GM18511 (cell line): ENCODE measurements at regions not wholly inside any gene's neighbourhood (a gene's known extent, or its start where the extent isn't known, plus 50 kb on each side); places are given as distances from the start of the nearest gene placed in this dataset.

ENCODE experiments used
- ATAC-seq: cut with Tn5 transposase; IDR thresholded peaks from one replicate; pipeline ENCODE4 v1.9.1; 2021; ENCODE audit warnings: mild to moderate bottlenecking, moderate library complexity; ENCODE audit not compliant: unreplicated experiment

DNA sequence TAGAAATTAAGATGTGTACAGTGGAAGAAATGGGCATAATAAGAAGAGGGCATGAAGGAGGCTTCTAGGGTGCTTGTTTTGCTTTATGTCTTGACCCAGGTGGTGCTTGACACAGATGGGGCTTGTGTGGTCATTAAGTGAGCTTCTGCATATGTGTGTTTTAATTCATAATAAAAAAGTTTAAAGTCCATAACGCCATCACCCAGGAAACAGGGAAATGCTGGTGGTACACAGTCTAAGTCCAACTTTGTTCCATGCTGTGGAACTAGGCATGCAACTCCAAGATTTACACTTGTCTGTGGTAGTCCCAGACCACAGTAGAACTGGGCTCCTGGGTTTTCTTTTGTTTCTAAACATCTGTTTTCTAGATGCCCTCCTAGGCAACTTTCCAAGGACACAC is 511.9 kb downstream of the MID1IP1 start:
- ATAC-seq: no peak

DNA sequence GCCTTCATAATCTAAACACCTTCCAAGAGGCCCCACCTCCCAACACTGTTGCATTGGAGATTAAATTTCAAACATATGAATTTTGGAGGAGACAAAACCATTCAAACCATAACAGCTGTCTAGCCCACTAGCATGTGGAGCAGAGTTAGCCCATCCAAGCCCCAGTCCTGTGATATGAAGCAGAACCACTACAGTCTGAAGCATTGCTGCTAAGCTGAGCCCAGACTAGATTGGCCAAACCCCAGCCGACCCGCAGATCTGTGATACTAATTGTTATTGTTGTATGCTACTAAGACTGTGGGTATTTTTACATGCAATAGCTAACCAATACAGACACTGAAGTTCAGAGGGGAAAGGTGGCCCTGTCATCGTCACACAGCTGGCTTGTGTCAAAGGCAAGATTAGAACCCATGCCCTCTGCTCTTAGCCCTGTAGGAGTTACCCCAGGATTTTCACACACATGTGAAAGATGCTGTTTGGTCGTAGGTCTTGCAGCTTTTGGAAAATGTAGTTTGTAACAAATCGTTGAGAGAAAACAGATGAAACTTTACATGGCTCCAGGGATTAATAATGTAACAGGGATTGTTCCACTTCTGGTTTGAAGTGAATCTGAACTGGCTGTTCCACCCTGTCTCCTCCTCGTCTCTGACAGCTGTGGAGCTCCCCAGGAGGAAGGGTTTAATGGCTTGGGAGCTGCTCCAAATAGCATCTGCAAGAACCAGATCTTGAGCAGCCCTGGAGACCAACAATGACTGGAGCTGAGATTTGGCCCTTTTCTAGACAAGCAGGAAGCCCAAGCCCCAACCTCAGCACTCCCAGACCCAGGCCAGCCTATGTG is 517.5 kb downstream of the MID1IP1 start:
- no peak for ATAC-seq

DNA sequence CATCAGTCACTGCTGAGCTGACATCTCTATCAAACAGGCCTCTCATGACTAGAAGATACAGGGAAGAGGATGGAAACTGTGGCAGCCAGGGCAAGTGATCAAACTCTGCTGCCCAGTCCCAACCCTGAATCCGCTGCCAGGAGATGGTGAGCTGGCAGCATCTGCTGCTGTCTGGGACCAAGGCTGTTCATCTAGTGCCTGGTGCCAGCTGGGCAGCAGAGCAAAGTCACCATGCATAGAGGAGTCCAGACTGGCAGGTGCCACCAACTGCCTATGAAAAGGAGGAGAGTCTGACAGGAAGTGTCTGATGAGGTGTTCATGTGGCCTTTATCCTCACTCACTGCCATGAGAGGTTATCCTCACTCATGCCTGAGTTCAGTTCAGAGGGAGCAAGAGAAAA is 518.9 kb downstream of the MID1IP1 start:
- ATAC-seq: no peak

DNA sequence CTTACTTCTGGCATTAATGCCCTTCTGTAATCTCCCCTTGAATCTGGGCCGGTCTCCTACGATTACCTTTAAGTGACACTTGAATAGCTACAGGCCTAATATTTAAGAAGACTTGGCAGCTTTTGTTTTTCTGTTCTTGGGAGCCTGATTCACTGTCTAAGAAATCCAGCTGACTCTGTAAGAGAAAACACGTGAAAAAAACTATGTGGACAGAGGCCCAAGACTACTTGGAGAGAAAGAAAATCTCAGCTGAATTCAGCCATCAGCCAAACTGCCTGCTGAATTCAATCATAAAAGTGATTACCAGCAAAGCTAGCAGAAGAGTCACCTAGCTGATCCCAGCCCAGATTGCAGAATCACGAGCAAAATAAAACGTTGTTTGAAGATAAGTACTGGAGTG is 521.2 kb downstream of the MID1IP1 start:
- no peak for ATAC-seq

DNA sequence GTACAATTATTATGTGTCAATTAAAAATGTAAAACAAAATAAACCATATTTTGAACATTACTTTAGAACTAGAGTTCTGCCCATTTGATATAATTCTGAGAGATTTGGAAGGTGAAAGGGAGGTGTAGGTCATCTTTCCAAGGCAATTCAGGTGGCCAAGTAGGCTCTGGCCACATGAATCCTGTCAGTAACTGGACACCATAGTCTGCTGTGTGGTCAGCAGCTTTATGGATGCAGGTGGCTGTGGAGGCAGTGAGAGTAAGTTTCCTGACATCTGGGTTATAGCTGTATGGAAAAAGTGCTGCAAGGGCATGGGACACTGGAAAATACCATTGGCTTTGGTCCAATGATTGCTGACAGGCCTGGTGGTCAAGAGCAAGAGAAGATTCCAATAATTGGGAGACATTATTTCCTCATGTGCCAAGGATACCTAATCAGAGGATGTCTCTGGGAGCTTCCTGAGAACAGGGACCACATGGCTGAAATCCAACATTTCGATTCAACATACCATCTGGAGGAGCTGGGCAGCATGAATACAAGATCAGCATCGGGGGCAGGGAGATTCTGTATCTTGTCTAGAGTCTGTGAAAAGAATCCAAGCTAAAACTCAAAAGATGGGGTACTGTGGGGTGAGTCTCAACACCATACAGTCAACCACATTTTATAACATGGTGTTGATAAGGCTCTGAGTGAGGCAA is 523.1 kb downstream of the MID1IP1 start:
- no peak for ATAC-seq

DNA sequence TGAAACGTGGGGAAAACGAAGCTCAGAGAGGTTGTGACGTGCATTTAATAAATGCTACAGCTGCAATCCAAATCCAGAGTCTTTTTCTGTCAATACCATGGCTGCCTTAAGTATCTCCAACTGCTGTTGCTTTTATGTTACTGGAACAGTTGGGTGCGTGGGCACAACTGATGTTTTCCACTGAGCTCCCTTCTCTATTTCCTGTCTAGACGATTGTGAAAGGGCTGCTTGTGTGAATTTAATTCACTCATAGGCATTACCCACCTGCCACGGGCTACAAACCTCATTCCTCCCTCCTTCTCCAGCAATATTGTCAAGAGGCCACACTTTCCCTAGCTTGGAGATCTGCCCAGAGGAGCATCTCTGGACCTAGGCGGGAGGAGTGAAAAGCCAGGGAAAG is 526.0 kb downstream of the MID1IP1 start:
- no peak for ATAC-seq

DNA sequence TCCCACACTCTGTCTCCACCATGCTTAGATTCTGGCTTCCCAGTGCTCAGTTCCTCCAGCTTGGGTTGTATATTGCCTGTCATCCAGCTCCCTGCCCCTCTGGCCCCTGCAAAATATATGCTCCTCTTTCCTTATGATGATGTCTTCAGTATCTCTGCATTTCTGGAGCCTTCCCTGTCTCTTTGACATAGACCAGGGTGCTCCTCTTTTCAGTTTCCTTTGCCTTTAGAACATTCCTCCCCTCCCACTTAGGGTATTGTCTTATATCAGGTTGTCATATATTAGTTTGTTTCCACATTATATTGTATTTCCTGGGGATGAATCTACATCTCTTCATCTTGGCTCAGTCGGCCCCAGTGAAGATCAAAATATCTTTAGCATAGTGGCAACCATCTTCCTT is 526.4 kb downstream of the MID1IP1 start:
- ATAC-seq: no peak

DNA sequence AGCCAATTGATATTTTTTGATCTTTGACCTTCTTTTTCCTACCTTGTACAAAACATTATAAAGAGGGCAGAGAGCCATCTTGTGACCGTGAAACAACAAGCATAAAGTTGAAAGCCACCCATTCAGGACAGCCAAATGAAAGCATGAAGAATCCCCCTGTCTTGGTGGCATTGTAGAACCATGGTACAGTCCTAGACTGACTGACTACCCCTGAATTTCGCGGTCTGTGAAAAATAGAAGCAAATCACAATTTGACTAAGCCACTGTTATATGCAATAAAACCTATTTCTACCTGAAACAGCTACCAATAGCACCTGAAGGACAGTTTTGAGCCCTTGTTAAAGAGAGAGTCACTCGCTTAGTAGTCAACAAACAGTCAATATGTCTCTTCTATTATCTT is 527.4 kb downstream of the MID1IP1 start:
- no peak for ATAC-seq

DNA sequence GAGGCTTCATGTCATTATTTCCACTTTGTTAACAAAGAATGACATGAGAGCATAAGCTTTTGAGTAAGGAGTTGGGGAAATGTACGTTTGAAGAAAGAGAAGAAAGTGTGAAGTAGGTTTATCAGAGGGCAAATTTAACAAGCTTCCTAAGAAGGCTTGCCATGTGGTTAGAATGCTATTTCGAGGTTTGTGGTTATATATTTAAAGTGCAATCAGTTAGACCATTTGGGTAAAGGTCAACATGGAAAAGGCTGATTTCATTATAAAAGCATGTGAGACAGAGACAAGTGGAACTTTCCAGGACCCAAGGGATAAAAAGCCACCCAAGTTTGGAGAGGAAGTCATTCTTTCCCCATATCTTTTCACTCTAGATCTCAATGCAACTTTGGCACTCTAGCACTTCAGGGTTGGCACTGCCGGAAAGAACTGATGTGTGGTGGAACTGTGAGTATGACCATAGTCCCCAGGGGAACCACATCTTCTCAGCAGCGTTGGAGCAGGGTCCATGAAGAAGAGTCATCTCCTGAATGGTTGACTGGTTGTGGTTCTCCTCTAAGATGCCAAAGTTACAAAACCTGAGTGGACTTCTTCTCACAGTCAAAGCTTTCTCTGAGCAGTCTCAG is 529.9 kb downstream of the MID1IP1 start:
- peak; percentile 86 for ATAC-seq

DNA sequence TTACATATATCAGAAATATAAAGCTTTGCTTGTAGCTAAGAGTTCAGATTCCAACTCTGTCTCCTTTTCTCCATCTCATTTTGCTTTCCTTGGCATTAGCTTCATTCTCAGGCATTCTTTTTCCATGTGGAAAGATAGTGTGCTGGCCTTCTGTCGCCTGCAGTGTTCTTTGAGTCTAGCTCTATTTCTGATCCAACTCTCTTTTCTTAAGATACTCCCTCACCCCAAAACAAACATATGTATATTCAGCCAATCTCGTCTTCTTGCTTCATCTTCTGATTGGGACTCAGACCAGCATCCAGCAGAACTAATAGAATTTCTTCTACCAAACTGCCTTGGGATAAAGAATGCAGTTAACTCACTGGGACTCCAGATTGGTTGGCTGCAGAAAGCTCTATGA is 532.2 kb downstream of the MID1IP1 start:
- no peak for ATAC-seq

DNA sequence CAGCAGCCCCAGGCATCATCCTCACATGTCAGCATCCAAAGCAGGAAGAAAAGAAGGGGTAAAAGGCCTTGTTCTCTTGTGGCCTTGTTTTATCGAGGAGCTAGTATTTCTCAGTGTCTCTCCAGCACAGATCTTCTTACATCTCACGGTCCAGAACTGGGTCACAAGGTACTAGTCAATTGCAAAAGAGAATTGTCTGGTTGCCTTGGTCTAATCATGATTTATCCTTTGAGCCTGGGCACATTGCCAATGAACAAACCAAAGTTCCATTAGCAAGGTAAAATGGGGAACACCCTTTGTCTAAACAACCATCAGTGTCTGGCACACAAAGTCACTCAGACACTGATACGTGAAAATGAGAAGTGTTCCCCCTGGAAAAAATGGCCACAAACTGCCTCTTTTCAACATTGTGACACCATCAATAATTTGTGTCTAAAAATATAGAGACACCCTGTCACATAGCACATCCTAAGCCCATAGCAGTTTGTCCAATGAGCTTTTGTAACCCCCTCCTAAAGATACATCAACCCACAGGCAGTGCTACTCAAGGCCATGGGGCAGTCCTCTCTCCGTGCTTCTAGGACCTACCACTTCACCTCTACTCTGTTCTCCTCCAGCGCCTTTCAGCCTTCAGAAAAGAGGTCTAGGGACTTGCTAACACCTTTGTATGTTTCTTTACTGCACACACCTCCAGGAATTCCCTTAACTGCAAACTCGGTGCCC is 534.4 kb downstream of the MID1IP1 start:
- no peak for ATAC-seq

DNA sequence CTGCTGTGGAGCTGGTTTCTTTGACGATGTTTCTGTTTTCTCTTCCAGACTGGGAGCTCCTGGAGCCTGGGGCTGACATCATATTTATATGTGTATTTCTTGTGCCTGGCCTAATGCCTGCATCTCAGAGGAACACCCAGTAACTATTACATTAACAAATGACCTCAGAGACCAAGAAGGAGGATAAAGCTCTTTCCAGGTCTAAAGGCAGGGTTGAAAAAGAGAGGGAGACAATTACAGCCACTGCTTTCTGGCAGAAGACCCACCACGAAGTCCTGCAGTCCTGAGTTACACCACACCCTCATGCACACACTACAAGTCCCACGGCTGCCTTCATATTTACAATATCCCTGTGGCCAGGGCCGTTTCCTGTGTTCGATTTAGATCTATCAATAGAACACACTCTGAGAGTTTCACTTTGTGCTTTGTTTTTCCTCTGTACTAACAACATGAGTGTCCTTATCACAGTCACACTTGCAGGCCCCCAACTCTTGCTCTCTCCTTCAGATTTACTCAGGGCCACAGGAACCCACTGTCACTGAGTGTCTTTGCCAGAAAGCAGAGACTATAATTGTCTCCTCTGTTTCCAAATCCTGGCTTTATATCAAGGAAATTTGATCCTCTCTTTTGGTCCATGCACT is 535.5 kb downstream of the MID1IP1 start:
- peak; percentile 91 for ATAC-seq

DNA sequence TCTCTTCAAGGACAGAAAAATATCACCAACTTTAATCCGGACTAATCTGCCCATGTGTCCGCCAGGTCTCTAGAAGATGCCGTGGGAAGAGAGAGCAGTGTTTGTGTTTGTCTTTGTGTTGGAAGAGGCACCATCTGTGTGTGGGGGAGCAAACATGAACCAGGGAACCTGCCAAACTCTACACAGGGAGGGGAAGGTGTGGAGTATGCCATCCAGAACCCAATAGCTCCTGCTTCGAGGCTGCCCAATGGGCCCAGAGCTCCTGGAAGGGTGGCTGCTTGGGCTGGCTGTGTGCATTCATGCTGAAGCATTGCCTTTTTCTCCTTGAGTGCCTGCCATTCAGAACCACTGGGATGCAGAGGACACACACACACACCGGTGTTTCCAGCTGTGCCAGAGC is 536.2 kb downstream of the MID1IP1 start:
- no peak for ATAC-seq

DNA sequence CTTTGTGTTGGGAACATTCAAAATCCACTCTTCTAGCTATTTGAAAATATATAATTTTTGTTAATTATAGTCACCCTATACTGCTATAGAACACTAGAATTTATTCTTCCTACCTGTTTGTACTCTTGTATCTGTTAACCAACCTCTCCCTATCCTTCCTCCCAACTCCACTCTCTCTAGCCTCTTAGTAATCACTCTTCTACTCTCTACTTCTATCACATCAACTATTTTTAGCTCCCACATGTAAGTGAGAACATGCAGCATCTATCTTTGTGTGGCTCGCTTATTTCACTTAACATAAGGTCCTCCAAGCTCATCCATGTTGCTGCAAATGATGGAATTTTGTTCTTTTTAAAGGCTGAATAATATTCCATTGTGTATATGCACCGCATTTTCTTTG is 537.3 kb downstream of the MID1IP1 start:
- no peak for ATAC-seq

DNA sequence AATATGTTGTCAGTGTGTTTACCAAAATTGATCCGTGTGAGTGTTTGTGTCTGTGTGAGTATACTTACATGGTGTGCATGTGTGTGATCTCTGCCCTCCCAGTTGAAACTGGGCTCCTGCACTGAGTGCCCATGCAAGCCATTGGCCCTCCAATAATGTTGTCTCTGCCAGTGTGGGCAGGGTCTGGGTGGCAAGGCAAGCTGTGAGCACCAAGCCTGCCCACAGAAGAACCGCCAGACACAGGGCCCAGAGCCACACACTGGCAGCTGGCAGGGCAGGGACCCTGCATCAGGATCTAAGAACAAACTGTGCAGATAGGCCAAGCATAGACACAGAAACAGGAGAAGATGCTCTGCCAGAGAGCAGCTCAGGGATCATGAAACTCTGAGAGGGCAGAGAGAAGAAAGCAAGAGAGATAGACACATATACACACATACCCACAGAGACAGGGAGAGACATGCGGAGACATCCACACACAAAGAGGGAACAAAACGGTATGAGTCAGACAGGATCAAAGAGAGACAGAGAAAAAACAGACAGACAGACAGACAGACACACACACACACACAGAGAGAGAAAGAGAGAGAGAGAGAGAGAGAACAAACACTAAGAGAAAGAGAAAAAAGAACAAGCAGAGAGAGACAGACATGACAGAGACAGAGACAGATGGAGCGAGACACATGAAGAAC is 555.0 kb downstream of the MID1IP1 start:
- ATAC-seq: no peak

DNA sequence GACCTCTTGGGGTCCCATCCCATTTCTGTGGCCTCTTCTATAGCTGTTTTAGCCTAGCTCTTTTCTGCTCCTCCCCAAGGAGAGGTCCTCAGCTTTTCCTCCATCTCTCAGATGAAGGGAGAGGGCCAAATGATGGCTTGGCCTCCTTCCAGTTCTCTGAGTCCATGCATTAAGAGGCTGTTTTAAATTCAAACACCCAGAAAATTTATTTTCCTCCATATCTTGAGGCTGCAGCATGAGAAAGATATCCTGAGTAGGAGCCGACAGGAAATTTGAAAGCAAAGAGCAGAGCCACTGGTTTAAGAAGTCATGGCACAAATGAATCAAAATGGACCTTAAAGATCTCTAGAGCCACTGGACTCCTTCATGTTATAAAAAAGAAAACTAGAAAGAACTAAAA is 558.8 kb downstream of the MID1IP1 start:
- no peak for ATAC-seq

DNA sequence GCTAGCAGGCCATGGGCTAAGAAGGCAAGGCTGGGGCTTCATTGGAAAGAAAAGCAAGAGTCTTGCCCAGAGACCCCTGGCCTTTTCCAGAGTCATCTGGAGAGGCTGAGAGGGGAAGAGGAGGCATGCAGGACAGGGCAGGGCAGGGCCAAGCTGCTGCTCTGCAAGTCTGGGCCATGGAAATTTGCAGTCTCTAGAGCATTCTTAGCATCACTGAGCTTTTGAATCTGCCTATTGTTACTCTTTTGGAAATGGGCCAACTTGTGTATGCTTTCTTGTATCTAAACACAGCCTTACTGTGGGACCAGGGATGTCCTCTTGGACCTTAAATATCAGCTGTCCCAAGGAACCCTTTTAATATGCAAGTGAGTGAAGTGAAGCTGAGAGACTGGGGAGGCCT is 560.5 kb downstream of the MID1IP1 start:
- ATAC-seq: no peak

DNA sequence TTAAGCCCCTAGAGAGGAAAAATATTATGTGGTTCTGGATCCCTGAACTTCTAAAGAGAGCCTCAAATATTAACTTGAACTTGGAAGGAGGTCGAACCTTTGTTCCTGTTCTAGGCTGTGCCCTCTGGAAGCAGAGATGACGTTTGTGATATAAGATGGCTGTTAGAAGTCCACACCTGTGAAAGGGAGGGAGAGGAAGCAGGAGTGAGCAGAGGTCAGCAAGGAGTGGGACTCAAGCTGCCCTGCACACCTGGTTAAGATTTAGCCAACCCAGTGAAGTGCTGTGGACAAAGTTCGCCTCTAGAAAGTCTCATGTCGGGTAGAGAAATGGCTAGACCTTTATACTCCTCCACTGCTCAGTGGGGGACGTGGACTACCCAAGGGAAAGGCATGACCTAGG is 566.2 kb downstream of the MID1IP1 start:
- ATAC-seq: no peak

DNA sequence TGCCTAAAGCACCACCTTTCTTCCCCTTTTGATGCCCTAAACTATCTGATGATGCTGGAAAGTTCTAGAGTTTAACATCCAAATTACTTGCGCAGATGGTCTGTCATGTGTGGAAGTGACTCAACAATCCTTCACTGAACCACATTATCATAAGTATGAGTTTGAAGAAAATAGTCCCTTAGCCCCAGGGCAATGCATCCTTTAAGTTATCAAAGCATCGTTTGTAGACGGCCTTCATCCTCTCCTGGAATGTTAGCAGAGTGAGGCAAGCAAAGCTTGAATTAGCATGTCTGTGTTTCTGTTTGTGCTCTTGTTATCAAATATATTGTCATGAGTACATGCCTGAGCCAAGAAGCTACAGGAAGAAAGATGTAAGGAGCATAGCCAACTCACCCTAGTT is 570.9 kb downstream of the MID1IP1 start:
- no peak for ATAC-seq

DNA sequence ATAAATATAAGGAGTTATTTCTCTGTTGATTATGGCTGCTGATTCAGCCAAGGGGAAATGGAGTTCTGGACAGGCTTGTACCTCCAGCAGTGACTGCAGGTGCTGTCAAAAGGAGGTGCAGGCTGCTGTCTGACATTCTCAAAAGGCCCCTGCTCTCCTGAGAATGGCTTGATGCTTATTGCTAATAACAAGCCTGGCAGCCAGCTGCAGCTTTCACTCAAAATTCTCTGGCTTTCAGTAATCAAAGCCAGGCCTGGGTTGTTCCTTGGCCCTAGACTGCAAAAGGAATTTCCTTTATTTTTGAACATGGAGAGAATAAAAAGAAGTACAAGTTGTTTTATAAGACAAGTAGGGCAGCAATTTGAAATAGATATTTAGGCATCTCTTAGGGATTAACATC is 575.9 kb downstream of the MID1IP1 start:
- ATAC-seq: no peak
